ENCODE measurements at regions not wholly inside any gene's neighbourhood (a gene's known extent, or its start where the extent isn't known, plus 50 kb on each side); places are given as distances from the start of the nearest gene placed in this dataset.

- peak; percentile 42 for TF ChIP-seq CTCF (IDR thresholded peaks at IDR 0.05)
- TF ChIP-seq ZNF138 (CRISPR knock-in tag; conservative IDR thresholded peaks at IDR 0.05): no peak
- TF ChIP-seq KAT7 (CRISPR knock-in tag; IDR thresholded peaks at IDR 0.05; ENCODE audit: borderline replicate concordance): no peak
- no peak for TF ChIP-seq ZBTB21 (CRISPR knock-in tag; IDR thresholded peaks at IDR 0.05; ENCODE audit: borderline replicate concordance)
- TF ChIP-seq NFYB (CRISPR knock-in tag; conservative IDR thresholded peaks at IDR 0.05; ENCODE audit: low read depth): no peak
- TF ChIP-seq JUN (CRISPR knock-in tag; IDR thresholded peaks at IDR 0.05): no peak
- TF ChIP-seq, protein P1, sequence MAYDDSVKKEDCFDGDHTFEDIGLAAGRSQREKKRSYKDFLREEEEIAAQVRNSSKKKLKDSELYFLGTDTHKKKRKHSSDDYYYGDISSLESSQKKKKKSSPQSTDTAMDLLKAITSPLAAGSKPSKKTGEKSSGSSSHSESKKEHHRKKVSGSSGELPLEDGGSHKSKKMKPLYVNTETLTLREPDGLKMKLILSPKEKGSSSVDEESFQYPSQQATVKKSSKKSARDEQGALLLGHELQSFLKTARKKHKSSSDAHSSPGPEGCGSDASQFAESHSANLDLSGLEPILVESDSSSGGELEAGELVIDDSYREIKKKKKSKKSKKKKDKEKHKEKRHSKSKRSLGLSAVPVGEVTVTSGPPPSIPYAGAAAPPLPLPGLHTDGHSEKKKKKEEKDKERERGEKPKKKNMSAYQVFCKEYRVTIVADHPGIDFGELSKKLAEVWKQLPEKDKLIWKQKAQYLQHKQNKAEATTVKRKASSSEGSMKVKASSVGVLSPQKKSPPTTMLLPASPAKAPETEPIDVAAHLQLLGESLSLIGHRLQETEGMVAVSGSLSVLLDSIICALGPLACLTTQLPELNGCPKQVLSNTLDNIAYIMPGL (CRISPR knock-in tag; IDR thresholded peaks at IDR 0.05): no peak
These were observed 217.6 kb downstream of the ARRDC4 start for GRCh38 chr15:98177966-98178592.

Data from WTC11 (cell line).